ENCODE measurements at regions not wholly inside any gene's neighbourhood (a gene's known extent, or its start where the extent isn't known, plus 50 kb on each side); places are given as distances from the start of the nearest gene placed in this dataset.

- peaks cover 13% of the 10 kb centered on the region for H3K4me1 Mint-ChIP-seq
- TF ChIP-seq CTCF (IDR thresholded peaks at IDR 0.05) (no peak), EZH2 (IDR thresholded peaks at IDR 0.05) (no peak), EZH2phosphoT487 (IDR thresholded peaks at IDR 0.05) (no peak)
- Histone ChIP-seq H4K20me1 (ENCODE audit: low read depth) (no peaks in the 10 kb centered on the region), H3K9ac (no peak overlapping the region), H3K4me2 (no peak overlapping the region), H3K9me3 (ENCODE audit: low read depth) (peaks cover 10% of the 10 kb centered on the region), H3K79me2 (ENCODE audit: low read depth) (no peaks in the 10 kb centered on the region), H3K27me3 (no peaks in the 10 kb centered on the region), H3K4me1 (peaks cover 17% of the 10 kb centered on the region), H3F3A (ENCODE audit: low read depth) (peaks cover 9% of the 10 kb centered on the region), H3K36me3 (no peaks in the 10 kb centered on the region), H2AFZ (replicated peaks) (no peak overlapping the region), H3K4me3 (no peak overlapping the region), H3K27ac (no peak overlapping the region)
- H3K27ac Mint-ChIP-seq, result no peak overlapping the region
- DNase-seq (ENCODE audit: low spot score), result no peak
- H3K9me3 Mint-ChIP-seq, result peaks cover 18% of the 10 kb centered on the region
- H3K36me3 Mint-ChIP-seq, result no peaks in the 10 kb centered on the region
- H3K27me3 Mint-ChIP-seq (ENCODE audit: insufficient read depth, low read depth), result peaks cover 7% of the 10 kb centered on the region
- no peak overlapping the region for H3K4me3 Mint-ChIP-seq
Observed at GRCh38 chr20:43794326-43794725, 67.5 kb upstream of the GTSF1L start.

GRCh38 chr20:43789593-43789992 lies 62.8 kb upstream of the GTSF1L start:
- Histone ChIP-seq H3K36me3 (no peaks in the 10 kb centered on the region), H4K20me1 (ENCODE audit: low read depth) (no peaks in the 10 kb centered on the region), H3K27me3 (no peaks in the 10 kb centered on the region), H3K27ac (no peak overlapping the region), H3F3A (ENCODE audit: low read depth) (no peaks in the 10 kb centered on the region), H3K4me1 (no peaks in the 10 kb centered on the region), H2AFZ (replicated peaks) (no peak overlapping the region), H3K9ac (no peak overlapping the region), H3K4me2 (no peak overlapping the region), H3K4me3 (no peak overlapping the region), H3K9me3 (ENCODE audit: low read depth) (peaks cover 6% of the 10 kb centered on the region), H3K79me2 (ENCODE audit: low read depth) (no peaks in the 10 kb centered on the region)
- H3K4me1 Mint-ChIP-seq, result no peaks in the 10 kb centered on the region
- no peak overlapping the region for H3K4me3 Mint-ChIP-seq
- peaks cover 9% of the 10 kb centered on the region for H3K9me3 Mint-ChIP-seq
- H3K36me3 Mint-ChIP-seq, result no peaks in the 10 kb centered on the region
- H3K27me3 Mint-ChIP-seq (ENCODE audit: insufficient read depth, low read depth), result peaks cover 3% of the 10 kb centered on the region
- TF ChIP-seq EZH2 (IDR thresholded peaks at IDR 0.05), result no peak
- TF ChIP-seq CTCF (IDR thresholded peaks at IDR 0.05), result no peak
- no peak for TF ChIP-seq EZH2phosphoT487 (IDR thresholded peaks at IDR 0.05)
- DNase-seq (ENCODE audit: low spot score), result no peak
- no peak overlapping the region for H3K27ac Mint-ChIP-seq

- H3K4me1 Mint-ChIP-seq, result no peaks in the 10 kb centered on the region
- H2AFZ ChIP-seq (replicated peaks), result no peak overlapping the region
- peaks cover 2% of the 10 kb centered on the region for H3K36me3 Mint-ChIP-seq
- H3K79me2 ChIP-seq (ENCODE audit: low read depth), result no peaks in the 10 kb centered on the region
- no peak overlapping the region for H3K4me2 ChIP-seq
- H3K27me3 Mint-ChIP-seq (ENCODE audit: insufficient read depth, low read depth), result peaks cover 3% of the 10 kb centered on the region
- H3K27ac Mint-ChIP-seq, result no peak overlapping the region
- H3F3A ChIP-seq (ENCODE audit: low read depth), result no peaks in the 10 kb centered on the region
- H3K4me3 Mint-ChIP-seq, result no peak overlapping the region
- H3K9me3 Mint-ChIP-seq, result peaks cover 8% of the 10 kb centered on the region
- no peak for TF ChIP-seq CTCF (IDR thresholded peaks at IDR 0.05)
- TF ChIP-seq EZH2 (IDR thresholded peaks at IDR 0.05), result no peak
- no peak for TF ChIP-seq EZH2phosphoT487 (IDR thresholded peaks at IDR 0.05)
- no peaks in the 10 kb centered on the region for H4K20me1 ChIP-seq (ENCODE audit: low read depth)
- DNase-seq (ENCODE audit: low spot score), result no peak
- no peak overlapping the region for H3K9ac ChIP-seq
- no peaks in the 10 kb centered on the region for H3K36me3 ChIP-seq
- H3K27ac ChIP-seq, result no peak overlapping the region
- no peaks in the 10 kb centered on the region for H3K4me1 ChIP-seq
- H3K27me3 ChIP-seq, result no peaks in the 10 kb centered on the region
- no peak overlapping the region for H3K4me3 ChIP-seq
- peaks cover 6% of the 10 kb centered on the region for H3K9me3 ChIP-seq (ENCODE audit: low read depth)
Observed at GRCh38 chr20:43787937-43788336, 61.1 kb upstream of the GTSF1L start.

All from neural progenitor cell (in vitro differentiated cells).